ENCODE measurements at regions not wholly inside any gene's neighbourhood (a gene's known extent, or its start where the extent isn't known, plus 50 kb on each side); places are given as distances from the start of the nearest gene placed in this dataset.

DNA sequence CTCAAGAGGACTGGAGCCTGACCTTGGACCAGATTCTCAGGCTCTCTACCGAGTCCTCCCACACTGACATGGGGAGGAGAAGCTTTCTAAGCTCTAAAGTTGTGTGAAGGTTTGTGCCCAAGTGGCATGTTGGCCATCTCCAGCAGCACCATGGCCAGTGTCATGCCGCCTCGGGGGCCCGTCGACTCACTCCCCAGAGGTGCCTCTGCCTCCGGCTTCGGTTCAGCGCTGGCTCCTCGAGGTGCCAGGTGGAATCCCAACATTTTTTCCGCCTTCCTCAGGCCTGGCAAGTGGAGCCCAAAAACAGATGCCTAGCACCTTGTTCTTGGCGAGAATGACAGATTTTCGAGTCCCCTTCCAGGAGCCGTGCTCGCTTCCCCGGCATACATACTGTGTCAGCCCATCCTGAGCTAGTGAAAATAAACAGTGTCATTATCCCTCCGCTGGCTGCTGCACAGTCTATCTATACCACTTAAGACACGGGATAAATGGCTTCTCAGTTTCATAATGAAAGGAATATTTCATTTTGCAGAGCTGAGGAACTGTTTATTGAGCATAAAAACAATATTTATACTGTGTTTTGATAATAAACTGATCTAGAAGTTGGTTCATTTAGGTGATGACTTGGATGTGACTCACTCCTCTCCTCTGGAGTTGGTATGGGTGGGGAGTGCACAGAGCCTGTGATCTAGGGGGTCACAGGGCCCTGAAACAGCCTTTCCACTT, 328.5 kb upstream of the TLE3 start:
- no peak for DNase-seq (ENCODE audit: low read depth, low spot score)

GRCh38 chr15:70424937-70425411, 327.3 kb upstream of the TLE3 start:
- no peak for DNase-seq (ENCODE audit: low read depth, low spot score)

GRCh38 chr15:70423267-70423666, 325.6 kb upstream of the TLE3 start:
- no peak for DNase-seq (ENCODE audit: low read depth, low spot score)

DNA sequence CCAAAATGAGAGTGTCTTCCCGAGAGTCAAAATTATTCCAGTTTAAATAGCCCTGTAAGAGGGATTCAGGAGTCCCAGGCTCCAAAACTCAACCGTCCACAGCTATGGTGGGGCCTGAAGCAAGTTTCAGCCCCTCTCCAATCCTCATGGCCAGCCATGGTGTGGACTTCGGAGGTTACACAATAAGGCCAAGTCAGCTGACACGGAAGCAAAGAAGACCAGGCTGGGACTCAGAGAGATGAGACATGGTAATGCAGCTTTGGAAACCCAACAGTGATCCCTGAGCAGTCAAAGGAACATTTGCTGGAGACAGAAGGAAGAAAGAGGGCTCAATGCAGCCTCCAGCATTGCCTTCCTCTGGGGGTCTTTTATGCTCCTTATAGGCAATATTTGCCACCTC, 324.6 kb upstream of the TLE3 start:
- no peak for DNase-seq (ENCODE audit: low read depth, low spot score)

DNA sequence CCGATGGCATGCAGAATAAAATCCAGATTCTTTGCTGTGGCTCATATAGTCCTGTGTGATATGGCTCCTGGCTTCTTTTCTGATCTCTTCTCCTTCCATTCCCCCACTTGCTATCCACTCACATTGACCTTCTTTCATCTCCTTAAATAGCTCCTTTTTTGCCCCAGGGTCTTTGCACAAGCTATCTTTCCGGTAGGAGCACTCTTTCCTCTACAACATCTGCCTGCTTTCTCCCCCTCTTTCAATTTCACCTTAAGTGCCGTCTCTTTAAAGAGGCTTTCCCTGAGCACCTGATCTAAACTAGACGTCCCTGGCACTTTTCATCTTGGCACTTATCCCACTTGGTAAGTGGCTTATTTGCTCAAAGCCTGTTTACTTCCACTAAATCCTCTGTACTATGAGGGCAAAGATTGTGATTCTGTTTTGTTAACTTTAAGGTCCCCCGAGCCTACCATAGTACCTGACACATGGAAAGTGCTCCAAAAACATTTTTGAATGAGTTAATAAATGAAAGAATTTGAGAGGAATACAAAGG, 323.3 kb upstream of the TLE3 start:
- DNase-seq (ENCODE audit: low read depth, low spot score): no peak

GRCh38 chr15:70420086-70420947, 322.6 kb upstream of the TLE3 start:
- no peak for DNase-seq (ENCODE audit: low read depth, low spot score)

GRCh38 chr15:70418943-70419342, 321.2 kb upstream of the TLE3 start:
- no peak for DNase-seq (ENCODE audit: low read depth, low spot score)

DNA sequence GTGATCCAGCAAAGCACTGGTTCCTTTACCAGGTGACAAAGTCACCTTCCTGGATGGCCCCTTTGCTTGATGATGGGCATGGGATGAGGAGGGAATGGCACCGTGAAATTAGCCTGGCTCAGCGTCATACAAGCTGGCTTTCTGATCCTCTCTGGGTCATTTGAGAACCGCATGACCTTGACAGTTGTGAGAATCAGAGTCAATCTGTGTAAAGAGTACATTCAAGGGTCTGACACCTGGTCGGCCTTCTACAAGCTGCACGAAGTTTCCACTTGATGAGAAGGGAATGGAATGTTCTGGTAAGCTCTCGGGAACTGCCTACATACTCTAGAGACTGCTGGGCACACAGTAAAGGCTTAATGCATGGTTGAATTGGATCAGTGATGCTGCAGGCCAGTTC, 319.8 kb upstream of the TLE3 start:
- DNase-seq (ENCODE audit: low read depth, low spot score): no peak

GRCh38 chr15:70416829-70417228, 319.1 kb upstream of the TLE3 start:
- no peak for DNase-seq (ENCODE audit: low read depth, low spot score)

DNA sequence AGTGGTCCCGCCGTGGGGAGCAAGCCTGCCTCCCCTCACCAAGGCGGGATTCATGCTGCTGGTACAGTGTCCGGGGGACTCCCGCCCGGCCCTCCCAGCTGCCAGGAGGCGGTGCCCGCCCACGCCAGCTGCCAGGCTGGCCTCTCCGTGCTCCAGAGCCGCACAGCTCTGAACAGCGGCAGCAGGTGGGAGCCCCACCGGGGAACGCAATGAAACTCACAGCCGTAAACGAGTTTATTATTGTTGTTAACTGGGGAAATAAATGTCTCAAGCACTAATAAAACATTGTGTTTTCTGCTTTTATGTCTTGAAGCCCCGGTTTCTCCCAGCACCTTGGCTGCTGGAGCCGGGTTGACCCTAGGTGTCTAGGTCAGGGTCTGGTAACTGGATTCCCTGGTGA, 317.7 kb upstream of the TLE3 start:
- no peak for DNase-seq (ENCODE audit: low read depth, low spot score)

DNA sequence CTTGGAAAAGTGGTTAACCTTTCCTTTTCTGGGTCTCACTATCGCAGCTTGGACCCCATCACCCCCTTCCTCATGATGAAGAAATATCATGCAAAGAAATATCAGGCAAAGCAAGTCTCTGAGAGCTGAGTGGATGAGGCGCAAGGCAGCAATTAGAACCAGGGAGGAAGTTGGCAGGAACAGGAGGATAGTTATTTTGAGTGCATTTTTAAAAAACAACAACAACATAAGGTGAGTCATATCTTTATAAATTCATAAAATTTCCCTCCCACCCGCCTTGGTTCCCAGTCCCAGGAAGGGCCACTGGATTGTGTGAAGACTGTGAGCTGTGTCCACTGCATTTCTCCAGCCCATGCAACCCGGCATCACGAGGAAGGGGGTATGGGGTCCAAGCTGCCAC, 316.9 kb upstream of the TLE3 start:
- no peak for DNase-seq (ENCODE audit: low read depth, low spot score)

GRCh38 chr15:70412794-70413193, 315.1 kb upstream of the TLE3 start:
- DNase-seq (ENCODE audit: low read depth, low spot score): no peak

GRCh38 chr15:70411143-70411863, 313.6 kb upstream of the TLE3 start:
- no peak for DNase-seq (ENCODE audit: low read depth, low spot score)

- DNase-seq (ENCODE audit: low read depth, low spot score): no peak
These were observed 312.8 kb upstream of the TLE3 start for GRCh38 chr15:70410371-70410985.

DNA sequence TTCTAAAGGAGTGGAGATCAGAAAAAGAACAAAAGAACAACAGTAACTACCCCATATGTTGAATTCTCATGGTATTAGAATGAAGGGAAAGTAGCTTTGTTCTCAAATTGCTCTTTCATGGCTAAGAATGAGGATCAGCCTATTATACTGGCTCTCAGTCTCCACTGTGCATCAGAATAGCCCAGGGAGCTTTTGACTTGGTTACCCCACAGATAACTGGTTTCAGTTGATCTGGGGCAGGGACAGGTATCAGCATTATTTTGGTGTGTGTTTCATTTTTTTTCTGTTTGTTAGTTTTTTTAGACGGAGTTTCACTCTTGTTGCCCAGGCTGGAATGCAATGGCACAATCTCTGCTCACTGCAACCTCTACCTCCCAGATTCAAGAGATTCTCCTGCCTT, 311.7 kb upstream of the TLE3 start:
- no peak for DNase-seq (ENCODE audit: low read depth, low spot score)

DNA sequence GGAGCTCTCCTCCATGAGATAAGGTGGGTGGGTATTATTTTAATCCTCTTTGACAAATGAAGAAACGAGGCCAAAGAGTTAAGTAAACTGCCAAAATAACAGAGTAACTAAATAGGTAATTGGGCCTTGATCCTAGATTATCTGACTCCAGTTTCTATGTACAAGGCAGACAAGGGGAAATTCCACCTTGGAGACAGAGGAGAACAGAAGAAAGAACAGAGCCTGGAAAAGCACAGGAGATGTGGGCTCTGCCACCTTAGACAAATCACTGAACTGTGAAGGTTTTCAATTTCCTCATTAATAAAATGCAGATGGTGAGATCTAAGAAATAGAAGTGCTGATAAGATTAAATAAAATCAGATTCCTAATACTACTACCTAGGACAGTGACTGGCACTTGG, 310.2 kb upstream of the TLE3 start:
- DNase-seq (ENCODE audit: low read depth, low spot score): no peak

DNA sequence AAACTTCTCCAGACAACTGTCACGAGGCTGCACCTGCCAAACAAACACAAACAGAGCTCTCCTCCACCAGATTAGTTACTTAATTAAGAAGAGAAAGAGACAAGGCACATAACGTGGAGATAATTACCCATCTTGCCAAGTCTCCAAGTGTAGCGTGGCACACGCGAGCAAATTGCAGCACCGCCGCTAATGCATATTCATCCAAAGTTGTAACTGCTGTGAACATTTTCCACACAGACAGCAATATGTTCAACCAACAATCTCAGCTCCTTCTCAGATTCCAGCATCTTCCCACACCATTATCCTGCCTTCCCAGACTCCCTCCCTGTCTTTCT, 309.6 kb upstream of the TLE3 start:
- no peak for DNase-seq (ENCODE audit: low read depth, low spot score)

- DNase-seq (ENCODE audit: low read depth, low spot score): no peak
These were observed 309.1 kb upstream of the TLE3 start for GRCh38 chr15:70406617-70407335.

- DNase-seq (ENCODE audit: low read depth, low spot score): no peak
These were observed 304.0 kb upstream of the TLE3 start for GRCh38 chr15:70401709-70402108.

DNA sequence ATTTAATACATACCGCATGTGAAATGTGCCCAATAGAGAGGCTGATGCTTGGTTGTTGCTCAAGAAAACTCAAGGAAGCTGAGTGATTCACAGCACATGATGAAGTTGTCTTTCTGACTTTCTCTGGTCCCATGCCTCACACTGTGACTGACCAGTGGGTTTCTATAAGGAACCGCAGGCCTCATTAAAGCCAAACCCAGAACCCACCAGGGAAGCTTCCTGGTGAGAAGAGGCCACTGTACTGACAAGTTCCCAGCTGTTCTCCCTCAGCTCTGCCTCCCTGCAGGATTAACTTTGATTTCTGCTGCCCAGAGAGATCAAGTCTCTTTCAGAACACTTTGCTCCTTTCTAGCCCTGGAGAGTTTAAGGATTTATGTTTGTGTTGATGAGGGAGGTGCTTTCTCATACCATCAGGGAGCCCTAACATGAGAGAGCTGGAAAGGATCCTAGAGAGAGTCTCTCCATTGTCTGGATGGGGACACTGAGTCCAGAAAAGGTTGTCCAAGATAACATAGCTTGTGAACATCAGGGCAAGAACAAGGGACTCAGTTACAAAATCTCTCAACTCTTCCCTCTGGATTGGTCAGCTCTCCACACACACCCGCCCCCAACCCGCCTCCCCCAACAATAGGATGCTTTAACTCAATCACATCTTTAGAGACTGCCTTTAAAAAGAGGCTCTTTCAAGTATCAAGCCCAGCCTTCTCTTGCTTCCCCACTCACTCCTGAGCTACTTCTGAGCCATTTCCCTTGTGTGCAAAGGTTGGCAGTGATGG, 303.2 kb upstream of the TLE3 start:
- no peak for DNase-seq (ENCODE audit: low read depth, low spot score)
